Spleen (tissue), 11 donors: ENCODE measurements at regions not wholly inside any gene's neighbourhood (a gene's known extent, or its start where the extent isn't known, plus 50 kb on each side); places are given as distances from the start of the nearest gene placed in this dataset.

Experiments used
- DNase-seq: peaks from one replicate; pipeline ENCODE4 v3.0.0-alpha.2; 2020
- H3K27ac ChIP-seq, 8 donors: fragments of 200-600 bp; sonication (generic) in 7 of 8; 1 replicate in 4 of 8; 2 replicates in 4 of 8; pipeline versions ENCODE4 v1.5.0 to v1.8.0; 2016 to 2021; ENCODE audit warnings: inconsistent platforms in 4 of 8, mild to moderate bottlenecking in 4 of 8, moderate library complexity in 1 of 8
- H3K27me3 ChIP-seq, 7 donors: fragments of 200-600 bp; sonication (generic) in 6 of 7; replicated peaks in 1 of 7; 1 replicate in 4 of 7; 2 replicates in 3 of 7; pipeline versions ENCODE4 v1.5.0 to v1.8.0; 2016 to 2021; ENCODE audit warnings: inconsistent platforms in 3 of 7, mild to moderate bottlenecking in 1 of 7
- H3K36me3 ChIP-seq, 6 donors: fragments of 200-600 bp; sonication (generic) in 5 of 6; 1 replicate in 4 of 6; 2 replicates in 2 of 6; pipeline versions ENCODE4 v1.5.0 to v1.8.0; 2016 to 2021; ENCODE audit warnings: inconsistent platforms in 2 of 6
- H3K4me1 ChIP-seq, 6 donors: fragments of 200-600 bp; sonication (generic) in 5 of 6; 1 replicate in 3 of 6; 2 replicates in 3 of 6; pipeline versions ENCODE4 v1.5.0 to v1.8.0; 2016 to 2021; ENCODE audit warnings: inconsistent platforms in 3 of 6
- H3K4me3 ChIP-seq, 8 donors: fragments of 200-600 bp; sonication (generic) in 7 of 8; 1 replicate in 4 of 8; 2 replicates in 4 of 8; pipeline versions ENCODE4 v1.5.0 to v1.8.0; 2016 to 2021; ENCODE audit warnings: inconsistent platforms in 4 of 8, mild to moderate bottlenecking in 4 of 8, moderate library complexity in 2 of 8
- H3K9me3 ChIP-seq, 8 donors: fragments of 200-600 bp; sonication (generic) in 7 of 8; 1 replicate in 4 of 8; 2 replicates in 4 of 8; pipeline versions ENCODE4 v1.5.0 to v1.8.0; 2016 to 2021; ENCODE audit warnings: inconsistent platforms in 4 of 8
- CTCF ChIP-seq, 11 experiments: fragments of 200-600 bp in 7 of 11; fragments of 450-650 bp in 4 of 11; sonication (generic) in 4 of 11; IDR thresholded peaks in 8 of 11; conservative IDR thresholded peaks in 3 of 11; 1 replicate in 7 of 11; 2 replicates in 4 of 11; pipeline versions ENCODE4 v1.4.0 to v1.8.0; 2016 to 2021; ENCODE audit warnings: antibody characterized with exemption in 11 of 11, inconsistent platforms in 4 of 11, mild to moderate bottlenecking in 1 of 11
- POLR2A ChIP-seq, 3 donors: fragments of 450-650 bp; IDR thresholded peaks; one replicate each; pipeline ENCODE4 v1.5.1; 2017; ENCODE audit warnings: antibody characterized with exemption in 3 of 3, mild to moderate bottlenecking in 1 of 3
- POLR2AphosphoS5 ChIP-seq, 3 donors: sonication (generic); formaldehyde crosslinking; IDR thresholded peaks; one replicate each; pipeline ENCODE4 v1.5.1; 2017; ENCODE audit warnings: antibody characterized with exemption in 3 of 3
- WGBS, 5 donors: extraction: QIAGEN DNeasy Blood & Tissue Kit in 3 of 5; methylation state at CpG; one replicate each; pipeline versions ENCODE4 v1.1.5 to v1.1.7; 2013 to 2018; 5-methylcytosine and 5-hydroxymethylcytosine counted together
- intact Hi-C: fragments of 100-400 bp; cut with DNase I; formaldehyde crosslinking; loops from one replicate; pipeline ENCODE4 v1.15.0; 2023; ENCODE audit warnings: low total_unique reads
- donor health status: healthy with polysubstance abuse.
- donor health status: DM: no; HTN: no; CAD: no; lungs with moderate emphysema.
- donor health status: DM: no; HTN: no; CAD: no.
- donor health status: Bipolar disorder and iron deficiency.
- donor health status: healthy.
- donor health status: DM: no; HTN: no; CAD: no.
- donor health status: DM: yes; HTN: yes; CAD: no.

GRCh38 chr6:19100752-19101151, 713.6 kb downstream of the RNF144B start:
- Histone ChIP-seq H3K27ac (no peak overlapping the region), H3K9me3 (peaks cover 0 to 31% (median 10%) of the 10 kb centered on the region in 8 donors), H3K4me3 (no peak overlapping the region), H3K36me3 (no peaks in the 10 kb centered on the region), H3K4me1 (no peaks in the 10 kb centered on the region), H3K27me3 (no peaks in the 10 kb centered on the region)
- intact Hi-C loops, result no loop called here
- no peak for TF ChIP-seq POLR2AphosphoS5 (IDR thresholded peaks at IDR 0.05)
- TF ChIP-seq POLR2A (IDR thresholded peaks at IDR 0.05), result no peak
- no peak for TF ChIP-seq CTCF (IDR thresholded peaks at IDR 0.05 in 8 of 11, conservative IDR thresholded peaks at IDR 0.05 in 3 of 11)
- no peak for DNase-seq
- WGBS, 5 donors, result 78 to 87% (median 83%) methylated on average over 4 of the region's 4 CpGs

GRCh38 chr6:19102936-19103335, 715.8 kb downstream of the RNF144B start:
- Histone ChIP-seq H3K27me3 (no peaks in the 10 kb centered on the region), H3K4me3 (no peak overlapping the region), H3K36me3 (no peaks in the 10 kb centered on the region), H3K4me1 (no peaks in the 10 kb centered on the region), H3K27ac (no peak overlapping the region), H3K9me3 (peaks cover 0 to 49% (median 24%) of the 10 kb centered on the region in 8 donors)
- TF ChIP-seq POLR2AphosphoS5 (IDR thresholded peaks at IDR 0.05) (no peak), POLR2A (IDR thresholded peaks at IDR 0.05) (no peak), CTCF (IDR thresholded peaks at IDR 0.05 in 8 of 11, conservative IDR thresholded peaks at IDR 0.05 in 3 of 11) (no peak)
- WGBS, 5 donors, result 72 to 87% (median 75%) methylated on average over 3 of the region's 3 CpGs
- no peak for DNase-seq
- intact Hi-C loops, result no loop called here

GRCh38 chr6:19107468-19107867, 720.3 kb downstream of the RNF144B start:
- H3K4me3 ChIP-seq, result no peak overlapping the region
- H3K27ac ChIP-seq, result no peak overlapping the region
- intact Hi-C loops, result no loop called here
- no peaks in the 10 kb centered on the region for H3K27me3 ChIP-seq
- H3K9me3 ChIP-seq, result peaks cover 0 to 75% (median 40%) of the 10 kb centered on the region in 8 donors
- TF ChIP-seq CTCF (IDR thresholded peaks at IDR 0.05 in 8 of 11, conservative IDR thresholded peaks at IDR 0.05 in 3 of 11) (no peak), POLR2AphosphoS5 (IDR thresholded peaks at IDR 0.05) (no peak), POLR2A (IDR thresholded peaks at IDR 0.05) (no peak)
- 70 to 88% (median 76%) methylated on average over 1 of the region's 1 CpG for WGBS, 5 donors
- no peak for DNase-seq
- H3K36me3 ChIP-seq, result no peaks in the 10 kb centered on the region
- no peaks in the 10 kb centered on the region for H3K4me1 ChIP-seq

GRCh38 chr6:19121521-19121920, 715.6 kb upstream of the ID4 start:
- no peak for DNase-seq
- intact Hi-C loops, result no loop called here
- H3K27ac ChIP-seq, result no peak overlapping the region
- H3K36me3 ChIP-seq, result no peaks in the 10 kb centered on the region
- H3K4me1 ChIP-seq, result no peaks in the 10 kb centered on the region
- no peaks in the 10 kb centered on the region for H3K27me3 ChIP-seq
- peaks cover 0 to 23% (median 11%) of the 10 kb centered on the region in 8 donors for H3K9me3 ChIP-seq
- H3K4me3 ChIP-seq, result no peak overlapping the region
- no peak for TF ChIP-seq POLR2A (IDR thresholded peaks at IDR 0.05)
- no peak for TF ChIP-seq POLR2AphosphoS5 (IDR thresholded peaks at IDR 0.05)
- no peak for TF ChIP-seq CTCF (IDR thresholded peaks at IDR 0.05 in 8 of 11, conservative IDR thresholded peaks at IDR 0.05 in 3 of 11)
